Thoracic aorta (tissue), 2 donors: ENCODE measurements at regions not wholly inside any gene's neighbourhood (a gene's known extent, or its start where the extent isn't known, plus 50 kb on each side); places are given as distances from the start of the nearest gene placed in this dataset.

Experiments
- ATAC-seq: fragments of 150-250 bp; one replicate; pipeline ENCODE4 v1.8.0; 2017; ENCODE audit warnings: low read depth; ENCODE audit not compliant: insufficient number of reproducible peaks, low FRiP score
- DNase-seq: peaks from one replicate; pipeline ENCODE4 v3.0.0-alpha.2; 2020; ENCODE audit warnings: low spot score
- H3K27ac ChIP-seq, 2 donors: fragments of 200-600 bp; sonication (generic); 1 replicate in 1 of 2; 2 replicates in 1 of 2; pipeline ENCODE4 v1.5.1; 2016; ENCODE audit warnings: mild to moderate bottlenecking in 2 of 2, moderate library complexity in 2 of 2
- H3K27me3 ChIP-seq: fragments of 200-600 bp; sonication (generic); replicated peaks from 2 replicates; pipeline ENCODE4 v1.6.0; 2016; ENCODE audit warnings: mild to moderate bottlenecking; ENCODE audit not compliant: insufficient read depth
- H3K36me3 ChIP-seq: fragments of 200-600 bp; sonication (generic); one replicate; pipeline ENCODE4 v1.5.1; 2016
- H3K4me1 ChIP-seq, 2 donors: fragments of 200-600 bp; sonication (generic); 1 replicate in 1 of 2; 2 replicates in 1 of 2; pipeline versions ENCODE4 v1.5.1 to v1.6.0; 2016; ENCODE audit warnings: low read depth in 2 of 2, mild to moderate bottlenecking in 1 of 2; ENCODE audit not compliant: control insufficient read depth in 1 of 2
- H3K4me3 ChIP-seq: fragments of 200-600 bp; sonication (generic); 2 replicates; pipeline ENCODE4 v1.5.1; 2016; ENCODE audit warnings: mild to moderate bottlenecking
- H3K9me3 ChIP-seq: fragments of 200-600 bp; sonication (generic); 2 replicates; pipeline ENCODE4 v1.5.1; 2016
- TF ChIP-seq, protein P1 (sequence below): fragments of 200-600 bp; sonication (generic); IDR thresholded peaks from one replicate; pipeline ENCODE4 v1.5.1; 2019; ENCODE audit warnings: antibody characterized with exemption

DNA sequence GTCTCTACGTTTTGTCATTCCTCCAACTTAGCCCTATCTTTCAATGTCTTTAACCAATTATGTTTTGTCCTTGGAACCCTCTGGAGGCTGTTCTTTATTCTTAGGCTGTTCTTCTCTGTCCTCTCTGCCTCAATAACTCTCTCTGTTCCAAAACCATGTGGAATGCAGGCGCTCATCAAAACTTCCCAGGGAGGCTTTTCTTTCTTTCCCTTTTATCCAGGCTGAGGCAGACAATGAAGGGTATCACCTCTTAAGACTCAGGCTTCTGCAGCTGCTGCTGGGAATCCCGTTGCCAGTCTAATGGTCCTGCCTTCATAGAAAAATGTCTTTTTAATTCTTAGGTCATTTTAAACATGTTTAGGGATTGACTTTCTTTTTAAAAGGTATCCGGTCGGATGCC, 544.7 kb downstream of the CDH26 start:
- no peaks in the 10 kb centered on the region for H3K36me3 ChIP-seq
- no peaks in the 10 kb centered on the region for H3K9me3 ChIP-seq
- H3K27me3 ChIP-seq, result no peaks in the 10 kb centered on the region
- H3K27ac ChIP-seq, result no peak overlapping the region
- ATAC-seq, result no peak
- no peak for DNase-seq
- H3K4me1 ChIP-seq, result no peaks in the 10 kb centered on the region
- no peak overlapping the region for H3K4me3 ChIP-seq
- TF ChIP-seq, protein P1, sequence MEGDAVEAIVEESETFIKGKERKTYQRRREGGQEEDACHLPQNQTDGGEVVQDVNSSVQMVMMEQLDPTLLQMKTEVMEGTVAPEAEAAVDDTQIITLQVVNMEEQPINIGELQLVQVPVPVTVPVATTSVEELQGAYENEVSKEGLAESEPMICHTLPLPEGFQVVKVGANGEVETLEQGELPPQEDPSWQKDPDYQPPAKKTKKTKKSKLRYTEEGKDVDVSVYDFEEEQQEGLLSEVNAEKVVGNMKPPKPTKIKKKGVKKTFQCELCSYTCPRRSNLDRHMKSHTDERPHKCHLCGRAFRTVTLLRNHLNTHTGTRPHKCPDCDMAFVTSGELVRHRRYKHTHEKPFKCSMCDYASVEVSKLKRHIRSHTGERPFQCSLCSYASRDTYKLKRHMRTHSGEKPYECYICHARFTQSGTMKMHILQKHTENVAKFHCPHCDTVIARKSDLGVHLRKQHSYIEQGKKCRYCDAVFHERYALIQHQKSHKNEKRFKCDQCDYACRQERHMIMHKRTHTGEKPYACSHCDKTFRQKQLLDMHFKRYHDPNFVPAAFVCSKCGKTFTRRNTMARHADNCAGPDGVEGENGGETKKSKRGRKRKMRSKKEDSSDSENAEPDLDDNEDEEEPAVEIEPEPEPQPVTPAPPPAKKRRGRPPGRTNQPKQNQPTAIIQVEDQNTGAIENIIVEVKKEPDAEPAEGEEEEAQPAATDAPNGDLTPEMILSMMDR, result no peak

DNA sequence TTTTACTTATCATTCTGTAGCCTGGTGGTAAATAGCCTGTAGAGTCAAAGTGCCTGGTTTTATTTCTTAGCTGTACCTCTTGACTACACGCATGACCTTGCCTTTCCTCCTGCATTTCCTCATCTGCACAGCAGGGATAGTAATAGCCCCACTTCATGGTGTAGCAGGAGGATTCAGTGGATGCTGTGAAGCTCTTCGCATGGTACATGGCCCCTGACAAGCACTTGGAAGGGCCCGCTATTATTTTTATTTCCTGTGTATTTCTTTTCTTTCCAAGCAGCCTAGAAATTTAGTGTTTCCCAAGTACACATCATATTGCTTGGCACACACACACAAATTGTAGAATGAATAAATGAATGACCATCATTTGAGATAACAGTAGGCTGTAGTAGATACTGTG, 547.2 kb downstream of the CDH26 start:
- TF ChIP-seq, protein P1, result no peak
- no peaks in the 10 kb centered on the region for H3K4me1 ChIP-seq
- H3K27ac ChIP-seq, result no peak overlapping the region
- no peak for ATAC-seq
- no peak for DNase-seq
- no peaks in the 10 kb centered on the region for H3K9me3 ChIP-seq
- no peaks in the 10 kb centered on the region for H3K36me3 ChIP-seq
- no peaks in the 10 kb centered on the region for H3K27me3 ChIP-seq
- no peak overlapping the region for H3K4me3 ChIP-seq

GRCh38 chr20:60506061-60506460, 547.8 kb downstream of the CDH26 start:
- Histone ChIP-seq H3K9me3 (no peaks in the 10 kb centered on the region), H3K4me3 (no peak overlapping the region), H3K27me3 (no peaks in the 10 kb centered on the region), H3K36me3 (no peaks in the 10 kb centered on the region), H3K4me1 (no peaks in the 10 kb centered on the region), H3K27ac (no peak overlapping the region)
- TF ChIP-seq, protein P1, result no peak
- no peak for ATAC-seq
- no peak for DNase-seq

DNA sequence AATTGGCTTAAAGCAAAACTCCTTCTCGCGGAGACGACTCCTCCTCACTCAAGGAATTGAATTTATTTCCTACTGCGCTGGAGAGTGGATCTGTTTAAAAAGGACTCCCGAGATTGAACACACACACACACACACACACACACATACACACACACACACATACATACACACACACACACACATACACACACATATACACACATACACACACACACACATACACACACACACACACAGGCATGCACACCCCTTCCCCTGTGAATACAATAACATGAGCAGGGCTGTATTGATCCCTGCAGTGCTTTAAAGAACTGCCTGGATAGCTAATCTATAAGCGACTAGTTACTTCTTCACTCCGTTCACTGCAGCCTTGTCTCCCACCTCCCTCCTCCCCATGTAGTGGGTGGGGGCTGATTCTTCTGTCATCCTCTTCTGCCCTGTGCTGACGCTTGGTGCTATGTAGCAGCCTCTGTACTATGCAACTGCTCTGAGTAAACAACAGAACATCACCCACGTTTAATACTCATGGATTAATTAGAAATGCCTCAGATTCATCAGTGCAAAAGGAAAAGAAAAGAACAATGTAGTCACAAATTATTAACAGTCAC, 549.0 kb downstream of the CDH26 start:
- TF ChIP-seq, protein P1, result no peak
- H3K27me3 ChIP-seq, result no peaks in the 10 kb centered on the region
- no peaks in the 10 kb centered on the region for H3K9me3 ChIP-seq
- no peaks in the 10 kb centered on the region for H3K36me3 ChIP-seq
- H3K4me3 ChIP-seq, result no peak overlapping the region
- DNase-seq (no peak), ATAC-seq (no peak)
- H3K4me1 ChIP-seq, result no peaks in the 10 kb centered on the region
- H3K27ac ChIP-seq, result no peak overlapping the region

GRCh38 chr20:60509407-60509806, 551.2 kb downstream of the CDH26 start:
- Histone ChIP-seq H3K4me1 (no peaks in the 10 kb centered on the region), H3K27ac (no peak overlapping the region), H3K4me3 (no peak overlapping the region), H3K9me3 (no peaks in the 10 kb centered on the region), H3K36me3 (no peaks in the 10 kb centered on the region), H3K27me3 (no peaks in the 10 kb centered on the region)
- no peak for ATAC-seq
- TF ChIP-seq, protein P1, result no peak
- DNase-seq, result no peak
